HL-60 (cell line): ENCODE measurements at regions not wholly inside any gene's neighbourhood (a gene's known extent, or its start where the extent isn't known, plus 50 kb on each side); places are given as distances from the start of the nearest gene placed in this dataset.

Source experiments
- DNase-seq, 2 experiments: peaks; one replicate each; pipeline ENCODE4 v3.0.0-alpha.2; 2010 to 2020; ENCODE audit warnings: low read depth in 1 of 2, low spot score in 1 of 2
- H3K27ac ChIP-seq: fragments of 250-450 bp; sonication (Bioruptor Pico); replicated peaks from 2 replicates; pipeline ENCODE4 v1.5.1; 2020; ENCODE audit warnings: mild to moderate bottlenecking, moderate library complexity
- H3K27me3 ChIP-seq: fragments of 250-450 bp; sonication (Bioruptor Pico); 2 replicates; pipeline ENCODE4 v1.5.1; 2021; ENCODE audit warnings: mild to moderate bottlenecking, moderate library complexity; ENCODE audit not compliant: insufficient read depth, poor library complexity, severe bottlenecking
- H3K4me3 ChIP-seq: replicated peaks from 2 replicates; pipeline ENCODE4 v1.5.1; 2011; ENCODE audit warnings: mild to moderate bottlenecking, control low read depth, low read length; ENCODE audit not compliant: insufficient read depth
- GABPA ChIP-seq: IDR thresholded peaks from 2 replicates; pipeline ENCODE4 v1.6.1; 2012; ENCODE audit warnings: low read depth
- POLR2AphosphoS5 ChIP-seq: IDR thresholded peaks from 2 replicates; pipeline ENCODE4 v1.6.1; 2012; ENCODE audit warnings: low read depth
- SPI1 ChIP-seq: IDR thresholded peaks from 2 replicates; pipeline ENCODE4 v1.6.1; 2012; ENCODE audit warnings: low read depth, mild to moderate bottlenecking, borderline replicate concordance
- TF ChIP-seq, protein P1 (sequence below): IDR thresholded peaks from one replicate; pipeline ENCODE4 v1.5.1; 2011; ENCODE audit warnings: low read length, control low read depth, inconsistent platforms; ENCODE audit not compliant: insufficient read depth
- TF ChIP-seq, protein P2 (sequence below): IDR thresholded peaks from 2 replicates; pipeline ENCODE4 v1.6.1; 2012; ENCODE audit warnings: low read depth; ENCODE audit not compliant: insufficient replicate concordance

- DNase-seq: no peak
- Histone ChIP-seq H3K27ac (no peak overlapping the region), H3K4me3 (no peak overlapping the region), H3K27me3 (no peaks in the 10 kb centered on the region)
- TF ChIP-seq, protein P1, sequence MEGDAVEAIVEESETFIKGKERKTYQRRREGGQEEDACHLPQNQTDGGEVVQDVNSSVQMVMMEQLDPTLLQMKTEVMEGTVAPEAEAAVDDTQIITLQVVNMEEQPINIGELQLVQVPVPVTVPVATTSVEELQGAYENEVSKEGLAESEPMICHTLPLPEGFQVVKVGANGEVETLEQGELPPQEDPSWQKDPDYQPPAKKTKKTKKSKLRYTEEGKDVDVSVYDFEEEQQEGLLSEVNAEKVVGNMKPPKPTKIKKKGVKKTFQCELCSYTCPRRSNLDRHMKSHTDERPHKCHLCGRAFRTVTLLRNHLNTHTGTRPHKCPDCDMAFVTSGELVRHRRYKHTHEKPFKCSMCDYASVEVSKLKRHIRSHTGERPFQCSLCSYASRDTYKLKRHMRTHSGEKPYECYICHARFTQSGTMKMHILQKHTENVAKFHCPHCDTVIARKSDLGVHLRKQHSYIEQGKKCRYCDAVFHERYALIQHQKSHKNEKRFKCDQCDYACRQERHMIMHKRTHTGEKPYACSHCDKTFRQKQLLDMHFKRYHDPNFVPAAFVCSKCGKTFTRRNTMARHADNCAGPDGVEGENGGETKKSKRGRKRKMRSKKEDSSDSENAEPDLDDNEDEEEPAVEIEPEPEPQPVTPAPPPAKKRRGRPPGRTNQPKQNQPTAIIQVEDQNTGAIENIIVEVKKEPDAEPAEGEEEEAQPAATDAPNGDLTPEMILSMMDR: no peak
- TF ChIP-seq POLR2AphosphoS5: no peak
- no peak for TF ChIP-seq SPI1
- TF ChIP-seq GABPA: no peak
- TF ChIP-seq, protein P2, sequence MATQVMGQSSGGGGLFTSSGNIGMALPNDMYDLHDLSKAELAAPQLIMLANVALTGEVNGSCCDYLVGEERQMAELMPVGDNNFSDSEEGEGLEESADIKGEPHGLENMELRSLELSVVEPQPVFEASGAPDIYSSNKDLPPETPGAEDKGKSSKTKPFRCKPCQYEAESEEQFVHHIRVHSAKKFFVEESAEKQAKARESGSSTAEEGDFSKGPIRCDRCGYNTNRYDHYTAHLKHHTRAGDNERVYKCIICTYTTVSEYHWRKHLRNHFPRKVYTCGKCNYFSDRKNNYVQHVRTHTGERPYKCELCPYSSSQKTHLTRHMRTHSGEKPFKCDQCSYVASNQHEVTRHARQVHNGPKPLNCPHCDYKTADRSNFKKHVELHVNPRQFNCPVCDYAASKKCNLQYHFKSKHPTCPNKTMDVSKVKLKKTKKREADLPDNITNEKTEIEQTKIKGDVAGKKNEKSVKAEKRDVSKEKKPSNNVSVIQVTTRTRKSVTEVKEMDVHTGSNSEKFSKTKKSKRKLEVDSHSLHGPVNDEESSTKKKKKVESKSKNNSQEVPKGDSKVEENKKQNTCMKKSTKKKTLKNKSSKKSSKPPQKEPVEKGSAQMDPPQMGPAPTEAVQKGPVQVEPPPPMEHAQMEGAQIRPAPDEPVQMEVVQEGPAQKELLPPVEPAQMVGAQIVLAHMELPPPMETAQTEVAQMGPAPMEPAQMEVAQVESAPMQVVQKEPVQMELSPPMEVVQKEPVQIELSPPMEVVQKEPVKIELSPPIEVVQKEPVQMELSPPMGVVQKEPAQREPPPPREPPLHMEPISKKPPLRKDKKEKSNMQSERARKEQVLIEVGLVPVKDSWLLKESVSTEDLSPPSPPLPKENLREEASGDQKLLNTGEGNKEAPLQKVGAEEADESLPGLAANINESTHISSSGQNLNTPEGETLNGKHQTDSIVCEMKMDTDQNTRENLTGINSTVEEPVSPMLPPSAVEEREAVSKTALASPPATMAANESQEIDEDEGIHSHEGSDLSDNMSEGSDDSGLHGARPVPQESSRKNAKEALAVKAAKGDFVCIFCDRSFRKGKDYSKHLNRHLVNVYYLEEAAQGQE: no peak
These were observed 136.5 kb upstream of the TMCC3 start for GRCh38 chr12:94786906-94787305.

- H3K27me3 ChIP-seq: no peaks in the 10 kb centered on the region
- TF ChIP-seq GABPA (no peak), SPI1 (no peak), POLR2AphosphoS5 (no peak)
- TF ChIP-seq, protein P2: no peak
- TF ChIP-seq, protein P1: no peak
- H3K4me3 ChIP-seq: no peak overlapping the region
- no peak overlapping the region for H3K27ac ChIP-seq
- no peak for DNase-seq
These were observed 133.5 kb upstream of the TMCC3 start for GRCh38 chr12:94783862-94784261.

- TF ChIP-seq, protein P1: no peak
- no peak for TF ChIP-seq SPI1
- TF ChIP-seq, protein P2: no peak
- no peak for TF ChIP-seq POLR2AphosphoS5
- TF ChIP-seq GABPA: no peak
- no peak overlapping the region for H3K4me3 ChIP-seq
- DNase-seq: no peak
- no peaks in the 10 kb centered on the region for H3K27me3 ChIP-seq
- no peak overlapping the region for H3K27ac ChIP-seq
These were observed 133.0 kb upstream of the TMCC3 start for GRCh38 chr12:94783343-94783742.
